MCF 10A (cell line): ENCODE measurements at regions not wholly inside any gene's neighbourhood (a gene's known extent, or its start where the extent isn't known, plus 50 kb on each side); places are given as distances from the start of the nearest gene placed in this dataset.

Source experiments
- BruUV-seq: library from RNA; stranded (reverse); fragments of 400-500 nt; replicated peaks from 2 replicates; lab custom pipeline; 2021; lab: Mats Ljungman, UMichigan
- CTCF ChIA-PET: fragments of 300-600 bp; sonication (Branson Sonifier 250); formaldehyde crosslinking; extraction: SDS; loops from one replicate; lab custom pipeline; 2021; ENCODE audit warnings: antibody characterized with exemption, inconsistent platforms; lab: Yijun Ruan, JAX
- POLR2A ChIA-PET: fragments of 300-600, 350-650 bp; sonication (Branson Sonifier 250); formaldehyde crosslinking; extraction: SDS; loops from one replicate; lab custom pipeline; 2020; ENCODE audit warnings: antibody characterized with exemption, inconsistent platforms; lab: Yijun Ruan, JAX
- DNase-seq: peaks from one replicate; pipeline ENCODE4 v3.0.0-alpha.2; 2018; ENCODE audit not compliant: unreplicated experiment
- H3K27ac Mint-ChIP-seq: one replicate; pipeline ENCODE4 v1.8.0; 2022; ENCODE audit warnings: mild to moderate bottlenecking, low read depth, mixed read lengths; ENCODE audit not compliant: unreplicated experiment
- H3K27me3 Mint-ChIP-seq: one replicate; pipeline ENCODE4 v1.8.0; 2022; ENCODE audit warnings: mixed read lengths; ENCODE audit not compliant: insufficient read depth, unreplicated experiment
- H3K36me3 Mint-ChIP-seq: one replicate; pipeline ENCODE4 v1.8.0; 2022; ENCODE audit warnings: mild to moderate bottlenecking, moderate library complexity, mixed read lengths; ENCODE audit not compliant: insufficient read depth, unreplicated experiment
- H3K4me1 Mint-ChIP-seq: one replicate; pipeline ENCODE4 v1.8.0; 2022; ENCODE audit warnings: mixed read lengths; ENCODE audit not compliant: insufficient read depth, unreplicated experiment
- H3K4me3 Mint-ChIP-seq: one replicate; pipeline ENCODE4 v1.8.0; 2022; ENCODE audit warnings: mild to moderate bottlenecking, moderate library complexity, mixed read lengths; ENCODE audit not compliant: unreplicated experiment
- H3K9me3 Mint-ChIP-seq: one replicate; pipeline ENCODE4 v1.8.0; 2022; ENCODE audit warnings: mixed read lengths; ENCODE audit not compliant: unreplicated experiment
- CTCF ChIP-seq: fragments of 200-600 bp; IDR thresholded peaks from one replicate; pipeline ENCODE4 v1.8.0; 2022; ENCODE audit warnings: antibody characterized with exemption, mild to moderate bottlenecking; ENCODE audit not compliant: unreplicated experiment
- intact Hi-C: fragments of 100-400 bp; cut with micrococcal nuclease; formaldehyde crosslinking; loops from 2 replicates; pipeline ENCODE4 v1.14.1; 2022

GRCh38 chr5:71943874-71944273 is 163.4 kb upstream of the MAP1B start:
- peaks cover 7% of the 10 kb centered on the region for H3K4me1 Mint-ChIP-seq
- no peak for TF ChIP-seq CTCF
- POLR2A ChIA-PET: no interaction called here
- H3K27ac Mint-ChIP-seq: no peak overlapping the region
- H3K4me3 Mint-ChIP-seq: no peak overlapping the region
- DNase-seq: no peak
- no peaks in the 10 kb centered on the region for H3K27me3 Mint-ChIP-seq
- H3K36me3 Mint-ChIP-seq: no peaks in the 10 kb centered on the region
- intact Hi-C loops: no loop called here
- BruUV-seq: no TSS peak
- no peaks in the 10 kb centered on the region for H3K9me3 Mint-ChIP-seq
- CTCF ChIA-PET: interaction anchor here (0.7 kb wide), 1 partner anchor 1068 kb away, joined by 3 read pairs; no protein-coding TSS in a partner anchor

- no peak for TF ChIP-seq CTCF
- POLR2A ChIA-PET: no interaction called here
- Mint-ChIP-seq H3K4me1 (no peaks in the 10 kb centered on the region), H3K27me3 (no peaks in the 10 kb centered on the region), H3K36me3 (no peaks in the 10 kb centered on the region), H3K9me3 (no peaks in the 10 kb centered on the region), H3K27ac (no peak overlapping the region), H3K4me3 (no peak overlapping the region)
- CTCF ChIA-PET: no interaction called here
- DNase-seq: no peak
- no TSS peak for BruUV-seq
- intact Hi-C loops: no loop called here
Measured at GRCh38 chr5:71945436-71945835, 161.8 kb upstream of the MAP1B start.

- no peak for TF ChIP-seq CTCF
- DNase-seq: no peak
- intact Hi-C loops: no loop called here
- BruUV-seq: no TSS peak
- Mint-ChIP-seq H3K4me3 (no peak overlapping the region), H3K36me3 (no peaks in the 10 kb centered on the region), H3K9me3 (no peaks in the 10 kb centered on the region), H3K27ac (no peak overlapping the region), H3K4me1 (no peaks in the 10 kb centered on the region), H3K27me3 (no peaks in the 10 kb centered on the region)
- ChIA-PET CTCF (no interaction called here), POLR2A (no interaction called here)
Measured at GRCh38 chr5:71946343-71947030, 160.8 kb upstream of the MAP1B start.

GRCh38 chr5:71948206-71948605 is 159.1 kb upstream of the MAP1B start:
- no peak for DNase-seq
- BruUV-seq: no TSS peak
- H3K36me3 Mint-ChIP-seq: no peaks in the 10 kb centered on the region
- POLR2A ChIA-PET: no interaction called here
- CTCF ChIA-PET: interaction anchor here (0.7 kb wide), 1 partner anchor 11 kb away, joined by 3 read pairs; no protein-coding TSS in a partner anchor
- no peak overlapping the region for H3K4me3 Mint-ChIP-seq
- H3K4me1 Mint-ChIP-seq: no peaks in the 10 kb centered on the region
- no peaks in the 10 kb centered on the region for H3K9me3 Mint-ChIP-seq
- no peaks in the 10 kb centered on the region for H3K27me3 Mint-ChIP-seq
- TF ChIP-seq CTCF: no peak
- no peak overlapping the region for H3K27ac Mint-ChIP-seq
- intact Hi-C loops: no loop called here
